HCT116 (cell line): ENCODE measurements at regions not wholly inside any gene's neighbourhood (a gene's known extent, or its start where the extent isn't known, plus 50 kb on each side); places are given as distances from the start of the nearest gene placed in this dataset.

ENCODE experiments used
- ATAC-seq: fragments of 200-7000 bp; cut with Tn5 transposase; 2 replicates; pipeline ENCODE4 v1.9.1; 2020; ENCODE audit warnings: mild to moderate bottlenecking, moderate library complexity
- BruUV-seq: library from RNA; stranded (reverse); fragments of 400-500 nt; replicated peaks from 2 replicates; lab custom pipeline; 2021; lab: Mats Ljungman, UMichigan
- CTCF ChIA-PET: fragments of 300-600 bp; sonication (Branson Sonifier 250); formaldehyde crosslinking; loops from one replicate; lab custom pipeline; 2021; ENCODE audit warnings: antibody characterized with exemption; lab: Charles Lee
- POLR2A ChIA-PET: fragments of 300-600, 350-600 bp; sonication (Branson Sonifier 250); formaldehyde crosslinking; loops from one replicate; lab custom pipeline; 2021; ENCODE audit warnings: antibody characterized with exemption; lab: Charles Lee
- RAD21 ChIA-PET, 2 experiments: fragments of 300-600 bp; sonication (Branson Sonifier 250); formaldehyde crosslinking; loops; one replicate each; lab custom pipeline; 2023; ENCODE audit warnings: low total read pairs in 2 of 2; ENCODE audit not compliant: uncharacterized antibody in 2 of 2, unreplicated experiment in 2 of 2, low non-redundant PET in 1 of 2; lab: Charles Lee
- DNase-seq: peaks from one replicate; pipeline ENCODE4 v3.0.0-alpha.2; 2010; ENCODE audit warnings: low read depth, low spot score
- H2AFZ ChIP-seq: fragments of 200-600 bp; shearing (Covaris generic), sonication (generic); 2 replicates; pipeline ENCODE4 v1.6.1; 2017; ENCODE audit warnings: low read depth, mixed run types, mixed read lengths, antibody characterized with exemption, low read length; ENCODE audit not compliant: poor library complexity, severe bottlenecking
- H3K27ac ChIP-seq: 2 replicates; pipeline ENCODE4 v1.5.1; 2012; ENCODE audit warnings: low read depth, low read length
- H3K27me3 ChIP-seq: fragments of 200-600 bp; sonication (generic); 2 replicates; pipeline ENCODE4 v1.6.1; 2016; ENCODE audit warnings: mixed run types, low read length, mixed read lengths; ENCODE audit not compliant: insufficient read depth
- H3K36me3 ChIP-seq, 2 experiments: fragments of 200-500 bp in 1 of 2; fragments of 200-600 bp in 1 of 2; sonication (Bioruptor generic) in 1 of 2; sonication (generic) in 1 of 2; 2 replicates each; pipeline versions ENCODE4 v1.5.1 to v1.6.1; 2014 to 2016; ENCODE audit warnings: low read length in 2 of 2, inconsistent platforms in 1 of 2, mixed read lengths in 1 of 2, mixed run types in 1 of 2; ENCODE audit not compliant: insufficient read depth in 2 of 2, control insufficient read depth in 1 of 2
- H3K4me1 ChIP-seq, 2 experiments: fragments of 200-600 bp in 1 of 2; sonication (generic) in 1 of 2; 2 replicates each; pipeline versions ENCODE4 v1.5.1 to v1.6.1; 2012 to 2017; ENCODE audit warnings: low read length in 2 of 2, inconsistent platforms in 1 of 2, mild to moderate bottlenecking in 1 of 2, mixed read lengths in 1 of 2, mixed run types in 1 of 2, moderate library complexity in 1 of 2; ENCODE audit not compliant: insufficient read depth in 2 of 2, control insufficient read depth in 1 of 2
- H3K4me2 ChIP-seq: fragments of 200-600 bp; sonication (generic); 2 replicates; pipeline ENCODE4 v1.6.1; 2017; ENCODE audit warnings: mixed run types, low read length, mixed read lengths
- H3K4me3 ChIP-seq, 2 experiments: fragments of 200-600 bp in 1 of 2; sonication (generic) in 1 of 2; replicated peaks in 1 of 2; 2 replicates each; pipeline ENCODE4 v1.5.1; 2011 to 2016; ENCODE audit warnings: low read length in 2 of 2, control low read depth in 1 of 2, low read depth in 1 of 2, mild to moderate bottlenecking in 1 of 2, mixed read lengths in 1 of 2, mixed run types in 1 of 2
- H3K79me2 ChIP-seq: fragments of 200-600 bp; sonication (generic); 2 replicates; pipeline ENCODE4 v1.6.1; 2017; ENCODE audit warnings: mild to moderate bottlenecking, mixed run types, low read length, moderate library complexity, mixed read lengths; ENCODE audit not compliant: insufficient read depth
- H3K9ac ChIP-seq: fragments of 200-600 bp; sonication (generic); 2 replicates; pipeline ENCODE4 v1.6.1; 2016; ENCODE audit warnings: low read length, mixed read lengths
- H3K9me2 ChIP-seq: fragments of 200-600 bp; sonication (generic), shearing (Covaris generic); 2 replicates; pipeline ENCODE4 v1.6.1; 2017; ENCODE audit warnings: mixed run types, mild to moderate bottlenecking, moderate library complexity; ENCODE audit not compliant: insufficient read depth
- H3K9me3 ChIP-seq, 2 experiments: fragments of 200-500 bp in 1 of 2; fragments of 200-600 bp in 1 of 2; sonication (Bioruptor generic) in 1 of 2; sonication (generic) in 1 of 2; 2 replicates each; pipeline ENCODE4 v1.6.1; 2014 to 2017; ENCODE audit warnings: low read length in 2 of 2, mixed read lengths in 2 of 2, inconsistent platforms in 1 of 2, low read depth in 1 of 2, mild to moderate bottlenecking in 1 of 2, mixed run types in 1 of 2, moderate library complexity in 1 of 2; ENCODE audit not compliant: control insufficient read depth in 1 of 2, insufficient read depth in 1 of 2
- H4K20me1 ChIP-seq: fragments of 200-600 bp; sonication (generic), shearing (Covaris generic); 2 replicates; pipeline ENCODE4 v1.6.1; 2017; ENCODE audit warnings: mixed run types, mild to moderate bottlenecking, moderate library complexity; ENCODE audit not compliant: insufficient read depth
- ATF3 ChIP-seq: IDR thresholded peaks from 2 replicates; pipeline ENCODE4 v1.6.1; 2012
- CEBPB ChIP-seq: IDR thresholded peaks from 2 replicates; pipeline ENCODE4 v1.6.1; 2012; ENCODE audit warnings: low read depth
- CTCF ChIP-seq, 3 experiments: fragments of 200-600 bp in 1 of 3; sonication (generic) in 1 of 3; IDR thresholded peaks in 2 of 3; conservative IDR thresholded peaks in 1 of 3; 2 replicates each; pipeline ENCODE4 v1.5.1; 2012 to 2017; ENCODE audit warnings: low read depth in 2 of 3, low read length in 2 of 3, antibody characterized with exemption in 1 of 3, borderline replicate concordance in 1 of 3, control low read depth in 1 of 3, mild to moderate bottlenecking in 1 of 3, mixed read lengths in 1 of 3, mixed run types in 1 of 3, moderate library complexity in 1 of 3; ENCODE audit not compliant: insufficient read depth in 1 of 3
- EGR1 ChIP-seq: IDR thresholded peaks from 2 replicates; pipeline ENCODE4 v1.6.1; 2012; ENCODE audit warnings: low read depth
- ELF1 ChIP-seq: IDR thresholded peaks from 2 replicates; pipeline ENCODE4 v1.6.1; 2012; ENCODE audit warnings: low read depth, borderline replicate concordance
- EZH2phosphoT487 ChIP-seq: fragments of 200-600 bp; IDR thresholded peaks from 2 replicates; pipeline ENCODE4 v1.6.1; 2018; ENCODE audit warnings: antibody characterized with exemption, borderline replicate concordance
- JUND ChIP-seq: IDR thresholded peaks from 2 replicates; pipeline ENCODE4 v1.6.1; 2012
- MAX ChIP-seq: IDR thresholded peaks from 2 replicates; pipeline ENCODE4 v1.6.1; 2012
- POLR2A ChIP-seq: IDR thresholded peaks from 2 replicates; pipeline ENCODE4 v1.7.0; 2011; ENCODE audit warnings: borderline replicate concordance; ENCODE audit not compliant: insufficient read depth, insufficient read length; ENCODE audit errors: extremely low read depth
- POLR2AphosphoS5 ChIP-seq: IDR thresholded peaks from 2 replicates; pipeline ENCODE4 v1.6.1; 2011; ENCODE audit warnings: mild to moderate bottlenecking, low read depth, low read length, moderate library complexity
- RAD21 ChIP-seq: IDR thresholded peaks from 2 replicates; pipeline ENCODE4 v1.6.1; 2012; ENCODE audit warnings: low read depth, mild to moderate bottlenecking
- REST ChIP-seq: IDR thresholded peaks from 2 replicates; pipeline ENCODE4 v1.6.1; 2012; ENCODE audit warnings: low read depth
- SIN3A ChIP-seq: IDR thresholded peaks from 2 replicates; pipeline ENCODE4 v1.6.1; 2012; ENCODE audit warnings: low read depth
- SP1 ChIP-seq: IDR thresholded peaks from 2 replicates; pipeline ENCODE4 v1.6.1; 2012; ENCODE audit warnings: low read depth
- SRF ChIP-seq: IDR thresholded peaks from 2 replicates; pipeline ENCODE4 v1.6.1; 2012; ENCODE audit warnings: low read depth
- YY1 ChIP-seq: IDR thresholded peaks from 2 replicates; pipeline ENCODE4 v1.6.1; 2011; ENCODE audit warnings: low read length, low read depth, moderate library complexity, mild to moderate bottlenecking; ENCODE audit not compliant: insufficient replicate concordance; ENCODE audit errors: extremely low read depth
- ZBTB33 ChIP-seq: IDR thresholded peaks from 2 replicates; pipeline ENCODE4 v1.6.1; 2011; ENCODE audit warnings: mild to moderate bottlenecking, low read length, moderate library complexity; ENCODE audit not compliant: insufficient replicate concordance; ENCODE audit errors: extremely low read depth
- ZFX ChIP-seq: fragments of 450-650 bp; IDR thresholded peaks from 2 replicates; pipeline ENCODE4 v1.6.1; 2017
- ZNF274 ChIP-seq: fragments of 200-500 bp; sonication (Bioruptor generic); IDR thresholded peaks from 2 replicates; pipeline ENCODE4 v1.6.1; 2014; ENCODE audit warnings: mild to moderate bottlenecking, low read depth, low read length, inconsistent platforms
- intact Hi-C: fragments of 100-400 bp; cut with micrococcal nuclease; formaldehyde crosslinking; loops from 2 replicates; pipeline ENCODE4 v1.10.0; 2022

- Histone ChIP-seq H3K4me3 (no peak overlapping the region), H3K27me3 (no peaks in the 10 kb centered on the region), H3K4me2 (no peak overlapping the region), H2AFZ (no peak overlapping the region), H3K9me3 (no peaks in the 10 kb centered on the region), H3K36me3 (no peaks in the 10 kb centered on the region), H3K79me2 (no peaks in the 10 kb centered on the region), H3K27ac (no peak overlapping the region), H4K20me1 (no peaks in the 10 kb centered on the region), H3K9ac (no peak overlapping the region), H3K9me2 (no peaks in the 10 kb centered on the region), H3K4me1 (peaks cover 6 to 12% of the 10 kb centered on the region in 2 experiments; a peak in 3 of 4 replicates)
- ChIA-PET RAD21 (no interaction called here), POLR2A (no interaction called here), CTCF (no interaction called here)
- no peak for ATAC-seq
- intact Hi-C loops = no loop called here
- no TSS peak for BruUV-seq
- no peak for TF ChIP-seq RAD21
- no peak for TF ChIP-seq SRF
- no peak for TF ChIP-seq ZBTB33
- no peak for TF ChIP-seq MAX
- no peak for TF ChIP-seq ZNF274
- TF ChIP-seq EGR1 = no peak
- no peak for TF ChIP-seq SP1
- no peak for TF ChIP-seq CEBPB
- TF ChIP-seq YY1 = no peak
- no peak for TF ChIP-seq SIN3A
- no peak for TF ChIP-seq CTCF (IDR thresholded peaks at IDR 0.05 in 2 of 3, conservative IDR thresholded peaks at IDR 0.05 in 1 of 3; ENCODE audit: borderline replicate concordance in 1 of 3, insufficient read depth in 1 of 3, low read depth in 2 of 3, low read length in 2 of 3)
- TF ChIP-seq ELF1 = no peak
- no peak for TF ChIP-seq JUND
- no peak for TF ChIP-seq POLR2A
- TF ChIP-seq REST = no peak
- no peak for TF ChIP-seq ZFX
- no peak for TF ChIP-seq ATF3
- no peak for TF ChIP-seq POLR2AphosphoS5
- TF ChIP-seq EZH2phosphoT487 = no peak
- no peak for DNase-seq
Measured at GRCh38 chr18:62632788-62633455, 82.4 kb upstream of the PHLPP1 start.
